ENCODE measurements at regions not wholly inside any gene's neighbourhood (a gene's known extent, or its start where the extent isn't known, plus 50 kb on each side); places are given as distances from the start of the nearest gene placed in this dataset.
A peak's percentile ranks its signal among the peaks of the same experiment; 100 is the strongest.

- CTCF ChIA-PET (ENCODE audit: low intra/inter-chr PET ratio, low total read pairs) = no interaction called here
- no peaks in the 10 kb centered on the region for H3K79me2 ChIP-seq (ENCODE audit: insufficient read depth, low read length)
- peaks cover 22% of the 10 kb centered on the region for H3K4me1 ChIP-seq (ENCODE audit: insufficient read depth, low read length)
- POLR2A ChIA-PET = interaction anchor here (1.0 to 1.3 kb wide), 5 partner anchors 16 to 96 kb away, joined by 3 to 7 read pairs (median 4); partner anchors contain the start of gene FAM43A
- in situ Hi-C loops (cut with HindIII; ENCODE audit: extremely low pct_ligation_motif_present, low pct_unique_long_range_greater_than_20kb) (no loop called here), intact Hi-C loops (cut with micrococcal nuclease; ENCODE audit: unreplicated experiment) (no loop called here)
- H3K9ac ChIP-seq (ENCODE audit: insufficient read depth, low read depth, low read length) = no peak overlapping the region
- peak overlapping the region; percentile 21 to 56 (median 24) for H3K4me3 ChIP-seq (replicated peaks in 1 of 3; ENCODE audit: insufficient read depth in 1 of 3, low read depth in 2 of 3, low read length in 3 of 3)
- H4K20me1 ChIP-seq (ENCODE audit: insufficient read depth, low read length) = no peaks in the 10 kb centered on the region
- H3K9me3 ChIP-seq (ENCODE audit: low read length) = no peaks in the 10 kb centered on the region
- peak overlapping the region; percentile 83 for H3K4me2 ChIP-seq (ENCODE audit: low read depth, low read length)
- H3K27ac ChIP-seq (ENCODE audit: extremely low read length, insufficient read depth, low read length) = no peak overlapping the region
- BruUV-seq (replicated peaks) = no TSS peak
- H3K36me3 ChIP-seq (replicated peaks in 1 of 2; ENCODE audit: control insufficient read depth in 1 of 2, insufficient read depth in 2 of 2, low read length in 2 of 2) = no peaks in the 10 kb centered on the region
- WGBS (ENCODE audit: low lambda C conversion rate) = 10% methylated on average over 16 of the region's 16 CpGs
- ATAC-seq = peak; percentile 94
- H2AFZ ChIP-seq (ENCODE audit: low read length) = peak overlapping the region; percentile 22
- FAIRE-seq = peak; percentile 59
- H3K27me3 ChIP-seq (ENCODE audit: control insufficient read depth in 1 of 2, insufficient read depth in 2 of 2, low read length in 2 of 2) = peaks cover 0 to 24% of the 10 kb centered on the region in 2 experiments; a peak in 4 of 5 replicates
- DNase-seq (ENCODE audit: low spot score) = peak; percentile 92
- TF ChIP-seq KDM1A (CRISPR knock-in tag; IDR thresholded peaks at IDR 0.05) (no peak), ONECUT2 (CRISPR knock-in tag; IDR thresholded peaks at IDR 0.05) (peak; percentile 53; the same call in 1 of the 2 replicates), SP1 (IDR thresholded peaks at IDR 0.05) (no peak), SP1 (CRISPR knock-in tag; IDR thresholded peaks at IDR 0.05) (peak; percentile 65), ZNF770 (CRISPR knock-in tag; IDR thresholded peaks at IDR 0.05) (no peak), ETV5 (CRISPR knock-in tag; IDR thresholded peaks at IDR 0.05; ENCODE audit: borderline replicate concordance) (no peak), ZMYM4 (CRISPR knock-in tag; IDR thresholded peaks at IDR 0.05) (no peak), CREB1 (IDR thresholded peaks at IDR 0.05) (0 out of 2 replicates have a peak, but pooled peaks have one; percentile 13), CREB1 (CRISPR knock-in tag; IDR thresholded peaks at IDR 0.05) (peak; percentile 68), PLRG1 (conservative IDR thresholded peaks at IDR 0.05) (no peak), ZNF687 (CRISPR knock-in tag; IDR thresholded peaks at IDR 0.05) (peak; percentile 21; the same call in 1 of the 2 replicates), NAIF1 (CRISPR knock-in tag; IDR thresholded peaks at IDR 0.05; ENCODE audit: borderline replicate concordance) (no peak), FLYWCH1 (CRISPR knock-in tag; IDR thresholded peaks at IDR 0.05) (no peak), SP4 (CRISPR knock-in tag; IDR thresholded peaks at IDR 0.05) (peak; percentile 82), KLF6 (CRISPR knock-in tag; IDR thresholded peaks at IDR 0.05) (0 out of 2 replicates have a peak, but pooled peaks have one; percentile 44), ZNF670 (CRISPR knock-in tag; IDR thresholded peaks at IDR 0.05; ENCODE audit: borderline replicate concordance) (no peak), DMTF1 (CRISPR knock-in tag; IDR thresholded peaks at IDR 0.05) (no peak)
Measured at GRCh38 chr3:194769020-194769643, 83.4 kb downstream of the FAM43A start.
